SK-N-SH (cell line): ENCODE measurements at regions not wholly inside any gene's neighbourhood (a gene's known extent, or its start where the extent isn't known, plus 50 kb on each side); places are given as distances from the start of the nearest gene placed in this dataset.
A peak's percentile ranks its signal among the peaks of the same experiment; 100 is the strongest.

Experiments
- CTCF ChIA-PET: fragments of 300-600, 350-600 bp; formaldehyde crosslinking; extraction: SDS; loops from one replicate; lab custom pipeline; 2021; lab: Yijun Ruan, JAX
- POLR2A ChIA-PET: fragments of 350-600 bp; sonication (Branson Sonifier 250); formaldehyde crosslinking; extraction: SDS; loops from one replicate; lab custom pipeline; 2020; ENCODE audit warnings: antibody characterized with exemption, inconsistent platforms; lab: Yijun Ruan, JAX
- DNase-seq: peaks from one replicate; pipeline ENCODE4 v3.0.0; 2012
- H2AFZ ChIP-seq: fragments of 200-600 bp; sonication (generic); 2 replicates; pipeline ENCODE4 v1.8.1; 2016; ENCODE audit warnings: antibody characterized with exemption, mild to moderate bottlenecking, low read depth
- H3F3A ChIP-seq: fragments of 200-600 bp; sonication (generic); replicated peaks from 2 replicates; pipeline ENCODE3; 2016; ENCODE audit warnings: antibody characterized with exemption, mild to moderate bottlenecking; ENCODE audit not compliant: insufficient read depth
- H3K27ac ChIP-seq, 2 experiments: fragments of 200-500 bp in 1 of 2; fragments of 200-600 bp in 1 of 2; sonication (Bioruptor generic) in 1 of 2; sonication (generic), shearing (Covaris generic) in 1 of 2; 2 replicates each; pipeline versions ENCODE4 v1.5.1 to v1.6.1; 2014 to 2016; ENCODE audit warnings: low read depth in 2 of 2, inconsistent platforms in 1 of 2, low read length in 1 of 2, mild to moderate bottlenecking in 1 of 2, mixed read lengths in 1 of 2
- H3K27me3 ChIP-seq: fragments of 200-600 bp; sonication (generic), shearing (Covaris generic); 2 replicates; pipeline ENCODE4 v1.6.1; 2016; ENCODE audit warnings: mixed run types; ENCODE audit not compliant: insufficient read depth
- H3K36me3 ChIP-seq, 2 experiments: fragments of 200-500 bp in 1 of 2; fragments of 200-600 bp in 1 of 2; sonication (Bioruptor generic) in 1 of 2; sonication (generic) in 1 of 2; replicated peaks in 1 of 2; 2 replicates each; pipeline versions ENCODE3 to v1.5.1; 2014 to 2016; ENCODE audit warnings: low read length in 1 of 2, mild to moderate bottlenecking in 1 of 2; ENCODE audit not compliant: insufficient read depth in 2 of 2, control insufficient read depth in 1 of 2
- H3K4me1 ChIP-seq, 2 experiments: fragments of 200-500 bp in 1 of 2; fragments of 200-600 bp in 1 of 2; sonication (Bioruptor generic) in 1 of 2; sonication (generic), shearing (Covaris generic) in 1 of 2; 2 replicates each; pipeline versions ENCODE4 v1.5.1 to v1.6.1; 2014 to 2016; ENCODE audit warnings: low read depth in 1 of 2, low read length in 1 of 2, mixed run types in 1 of 2; ENCODE audit not compliant: insufficient read depth in 2 of 2, control insufficient read depth in 1 of 2
- H3K4me2 ChIP-seq: fragments of 200-600 bp; sonication (generic), shearing (Covaris generic); 2 replicates; pipeline ENCODE4 v1.6.1; 2017; ENCODE audit warnings: mixed run types
- H3K4me3 ChIP-seq, 2 experiments: fragments of 200-500 bp in 1 of 2; fragments of 200-600 bp in 1 of 2; sonication (Bioruptor generic) in 1 of 2; sonication (generic), shearing (Covaris generic) in 1 of 2; 2 replicates each; pipeline versions ENCODE4 v1.5.1 to v1.8.1; 2014 to 2016; ENCODE audit warnings: low read depth in 2 of 2, inconsistent platforms in 1 of 2, low read length in 1 of 2, mild to moderate bottlenecking in 1 of 2, mixed read lengths in 1 of 2, moderate library complexity in 1 of 2
- H3K79me2 ChIP-seq: fragments of 200-600 bp; sonication (generic); 2 replicates; pipeline ENCODE4 v1.8.1; 2017; ENCODE audit warnings: mild to moderate bottlenecking; ENCODE audit not compliant: insufficient read depth
- H3K9ac ChIP-seq: fragments of 200-600 bp; sonication (generic); 2 replicates; pipeline ENCODE4 v1.6.1; 2017; ENCODE audit warnings: mixed run types
- H3K9me2 ChIP-seq: fragments of 200-600 bp; sonication (generic); 2 replicates; pipeline ENCODE4 v1.6.1; 2017; ENCODE audit warnings: mixed run types
- H3K9me3 ChIP-seq: fragments of 200-600 bp; sonication (generic); 2 replicates; pipeline ENCODE4 v1.6.1; 2017; ENCODE audit warnings: mixed run types, mild to moderate bottlenecking, moderate library complexity
- H4K20me1 ChIP-seq: fragments of 200-600 bp; sonication (generic); 2 replicates; pipeline ENCODE4 v1.6.1; 2017; ENCODE audit warnings: mild to moderate bottlenecking, mixed run types; ENCODE audit not compliant: insufficient read depth
- GABPA ChIP-seq: IDR thresholded peaks from 2 replicates; pipeline ENCODE4 v1.4.0; 2012; ENCODE audit warnings: low read depth, mild to moderate bottlenecking
- MAX ChIP-seq: IDR thresholded peaks from 2 replicates; pipeline ENCODE4 v1.4.0; 2012; ENCODE audit warnings: low read depth
- NRF1 ChIP-seq: IDR thresholded peaks from 2 replicates; pipeline ENCODE4 v1.6.1; 2012; ENCODE audit warnings: low read depth, mild to moderate bottlenecking, low read length
- PBX3 ChIP-seq: IDR thresholded peaks from 2 replicates; pipeline ENCODE4; 2012
- RCOR1 ChIP-seq: fragments of 150-350 bp; IDR thresholded peaks from 2 replicates; pipeline ENCODE4 v1.6.1; 2017; ENCODE audit warnings: antibody characterized with exemption, low read length
- SMC3 ChIP-seq: IDR thresholded peaks from 2 replicates; pipeline ENCODE4 v1.6.1; 2012; ENCODE audit warnings: low read depth, low read length, improper control_type of control experiment
- TAF1 ChIP-seq: IDR thresholded peaks from 2 replicates; pipeline ENCODE4 v1.6.1; 2012; ENCODE audit warnings: low read depth, mild to moderate bottlenecking, low read length, moderate library complexity, borderline replicate concordance
- YY1 ChIP-seq: IDR thresholded peaks from 2 replicates; pipeline ENCODE4 v1.4.0; 2012; ENCODE audit warnings: low read depth, mild to moderate bottlenecking
- WGBS: methylation state at CpG from one replicate; pipeline ENCODE4 v1.1.6; 2017; ENCODE audit warnings: low lambda C conversion rate; 5-methylcytosine and 5-hydroxymethylcytosine counted together
- TF ChIP-seq, protein P1 (sequence below): fragments of 200-600 bp; sonication (generic); IDR thresholded peaks from 2 replicates; pipeline ENCODE4 v1.6.1; 2017; ENCODE audit warnings: antibody characterized with exemption, mild to moderate bottlenecking, moderate library complexity
- TF ChIP-seq, protein P2 (sequence below): IDR thresholded peaks from 2 replicates; pipeline ENCODE4 v1.4.0; 2012; ENCODE audit warnings: low read depth, borderline replicate concordance

DNA sequence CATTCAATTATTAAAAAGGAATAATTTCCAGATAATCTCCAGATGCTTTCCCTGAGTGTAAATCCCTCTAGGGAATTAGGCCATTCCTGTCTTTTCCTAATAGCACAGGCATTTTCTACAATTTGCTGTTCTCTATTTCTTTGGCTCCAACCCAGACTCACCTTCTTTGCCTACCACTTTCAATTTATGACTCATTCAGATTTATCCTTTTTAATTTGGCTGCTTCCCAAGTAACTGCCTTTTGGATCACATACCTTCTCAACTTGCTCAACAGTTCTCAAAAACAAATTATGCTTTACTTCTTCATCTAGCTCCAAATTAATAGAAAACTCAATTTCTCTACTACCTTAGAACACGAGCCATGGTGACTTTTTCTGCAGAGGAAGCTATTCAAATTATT is 1166.3 kb upstream of the PCDH7 start:
- no peak for DNase-seq
- 0% methylated on average over 1 of the region's 1 CpG for WGBS
- Histone ChIP-seq H3K4me1 (no peaks in the 10 kb centered on the region; a peak in 2 of 4 replicates), H3K27ac (peak overlapping the region in 1 of 2 experiments; percentile 39; a peak in 1 of 4 replicates), H3K36me3 (no peaks in the 10 kb centered on the region), H3K9me2 (no peaks in the 10 kb centered on the region), H4K20me1 (no peaks in the 10 kb centered on the region), H3K9me3 (no peaks in the 10 kb centered on the region), H3K4me2 (no peak overlapping the region), H3F3A (no peaks in the 10 kb centered on the region), H3K27me3 (no peaks in the 10 kb centered on the region), H2AFZ (no peak overlapping the region), H3K4me3 (no peak overlapping the region), H3K79me2 (no peaks in the 10 kb centered on the region), H3K9ac (no peak overlapping the region)
- ChIA-PET POLR2A (no interaction called here), CTCF (no interaction called here)
- TF ChIP-seq PBX3 (no peak), TAF1 (no peak), GABPA (no peak), RCOR1 (no peak)
- TF ChIP-seq, protein P1, sequence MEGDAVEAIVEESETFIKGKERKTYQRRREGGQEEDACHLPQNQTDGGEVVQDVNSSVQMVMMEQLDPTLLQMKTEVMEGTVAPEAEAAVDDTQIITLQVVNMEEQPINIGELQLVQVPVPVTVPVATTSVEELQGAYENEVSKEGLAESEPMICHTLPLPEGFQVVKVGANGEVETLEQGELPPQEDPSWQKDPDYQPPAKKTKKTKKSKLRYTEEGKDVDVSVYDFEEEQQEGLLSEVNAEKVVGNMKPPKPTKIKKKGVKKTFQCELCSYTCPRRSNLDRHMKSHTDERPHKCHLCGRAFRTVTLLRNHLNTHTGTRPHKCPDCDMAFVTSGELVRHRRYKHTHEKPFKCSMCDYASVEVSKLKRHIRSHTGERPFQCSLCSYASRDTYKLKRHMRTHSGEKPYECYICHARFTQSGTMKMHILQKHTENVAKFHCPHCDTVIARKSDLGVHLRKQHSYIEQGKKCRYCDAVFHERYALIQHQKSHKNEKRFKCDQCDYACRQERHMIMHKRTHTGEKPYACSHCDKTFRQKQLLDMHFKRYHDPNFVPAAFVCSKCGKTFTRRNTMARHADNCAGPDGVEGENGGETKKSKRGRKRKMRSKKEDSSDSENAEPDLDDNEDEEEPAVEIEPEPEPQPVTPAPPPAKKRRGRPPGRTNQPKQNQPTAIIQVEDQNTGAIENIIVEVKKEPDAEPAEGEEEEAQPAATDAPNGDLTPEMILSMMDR: no peak

- H4K20me1 ChIP-seq: no peaks in the 10 kb centered on the region
- H3K4me2 ChIP-seq: no peak overlapping the region
- CTCF ChIA-PET: no interaction called here
- no peak overlapping the region for H3K27ac ChIP-seq
- no peaks in the 10 kb centered on the region for H3K9me2 ChIP-seq
- H2AFZ ChIP-seq: no peak overlapping the region
- H3F3A ChIP-seq: no peaks in the 10 kb centered on the region
- no peak for TF ChIP-seq YY1
- TF ChIP-seq NRF1: no peak
- no peak for TF ChIP-seq RCOR1
- no peak for TF ChIP-seq SMC3
- TF ChIP-seq, protein P2, sequence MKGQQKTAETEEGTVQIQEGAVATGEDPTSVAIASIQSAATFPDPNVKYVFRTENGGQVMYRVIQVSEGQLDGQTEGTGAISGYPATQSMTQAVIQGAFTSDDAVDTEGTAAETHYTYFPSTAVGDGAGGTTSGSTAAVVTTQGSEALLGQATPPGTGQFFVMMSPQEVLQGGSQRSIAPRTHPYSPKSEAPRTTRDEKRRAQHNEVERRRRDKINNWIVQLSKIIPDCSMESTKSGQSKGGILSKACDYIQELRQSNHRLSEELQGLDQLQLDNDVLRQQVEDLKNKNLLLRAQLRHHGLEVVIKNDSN: no peak
- TF ChIP-seq MAX: no peak
- DNase-seq: no peak
- POLR2A ChIA-PET: no interaction called here
- H3K4me3 ChIP-seq: no peak overlapping the region
- H3K9me3 ChIP-seq: no peaks in the 10 kb centered on the region
- no peaks in the 10 kb centered on the region for H3K27me3 ChIP-seq
- no peak overlapping the region for H3K9ac ChIP-seq
- no peaks in the 10 kb centered on the region for H3K36me3 ChIP-seq
- H3K4me1 ChIP-seq: no peaks in the 10 kb centered on the region; a peak in 1 of 4 replicates
- no peaks in the 10 kb centered on the region for H3K79me2 ChIP-seq
These were observed 1161.4 kb upstream of the PCDH7 start for GRCh38 chr4:29558789-29559188.
